WTC11 (cell line): ENCODE measurements at regions not wholly inside any gene's neighbourhood (a gene's known extent, or its start where the extent isn't known, plus 50 kb on each side); places are given as distances from the start of the nearest gene placed in this dataset.

Experiments
- ATAC-seq: fragments of 200-7000 bp; cut with Tn5 transposase; 2 replicates; pipeline ENCODE4 v1.10.0; 2021; ENCODE audit warnings: mild to moderate bottlenecking, moderate library complexity
- CTCF ChIA-PET: fragments of 300-600 bp; sonication (Branson Sonifier 250); formaldehyde crosslinking; loops from one replicate; lab custom pipeline; 2021; ENCODE audit warnings: antibody characterized with exemption; lab: Charles Lee
- POLR2A ChIA-PET: fragments of 350-600 bp; sonication (Branson Sonifier 250); formaldehyde crosslinking; loops from one replicate; lab custom pipeline; 2021; ENCODE audit warnings: antibody characterized with exemption; lab: Charles Lee
- DNase-seq: peaks from one replicate; pipeline ENCODE4 v3.0.0; 2021; ENCODE audit warnings: low spot score
- H3K27ac Mint-ChIP-seq: 2 replicates; pipeline ENCODE4 v1.8.0; 2021; ENCODE audit warnings: mixed read lengths
- H3K27me3 Mint-ChIP-seq: 2 replicates; pipeline ENCODE4 v1.8.0; 2021; ENCODE audit warnings: low read depth, mild to moderate bottlenecking, moderate library complexity, mixed read lengths
- H3K36me3 Mint-ChIP-seq: 2 replicates; pipeline ENCODE4 v1.8.0; 2021; ENCODE audit warnings: mixed read lengths
- H3K4me1 Mint-ChIP-seq: 2 replicates; pipeline ENCODE4 v1.8.0; 2022; ENCODE audit warnings: mixed read lengths
- H3K4me3 Mint-ChIP-seq: 2 replicates; pipeline ENCODE4 v1.8.0; 2021; ENCODE audit warnings: mild to moderate bottlenecking, moderate library complexity, mixed read lengths
- H3K9me3 Mint-ChIP-seq: 2 replicates; pipeline ENCODE4 v1.8.0; 2021; ENCODE audit warnings: mixed read lengths
- ARID4B ChIP-seq: sonication (generic); formaldehyde crosslinking; IDR thresholded peaks from 2 replicates; pipeline ENCODE4 v1.8.0; 2023; ENCODE audit warnings: missing genetic modification reagents, mild to moderate bottlenecking, borderline replicate concordance
- ATF1 ChIP-seq: sonication (generic); formaldehyde crosslinking; IDR thresholded peaks from 2 replicates; pipeline ENCODE4 v1.8.1; 2023; ENCODE audit warnings: mild to moderate bottlenecking, moderate library complexity, missing genetic modification reagents
- CDX4 ChIP-seq: fragments of 250-450 bp; sonication (Bioruptor Pico); IDR thresholded peaks from 2 replicates; pipeline ENCODE4 v1.9.0; 2021; ENCODE audit warnings: moderate library complexity, mild to moderate bottlenecking, inconsistent platforms, borderline replicate concordance
- CREB1 ChIP-seq: sonication (generic); formaldehyde crosslinking; IDR thresholded peaks from 2 replicates; pipeline ENCODE4 v1.8.0; 2023; ENCODE audit warnings: mild to moderate bottlenecking, missing genetic modification reagents
- CREM ChIP-seq: sonication (generic); formaldehyde crosslinking; IDR thresholded peaks from 2 replicates; pipeline ENCODE4 v1.8.1; 2022; ENCODE audit warnings: mild to moderate bottlenecking, missing genetic modification reagents, moderate library complexity
- CTCF ChIP-seq: fragments of 200-600 bp; IDR thresholded peaks from 2 replicates; pipeline ENCODE4 v1.8.0; 2022; ENCODE audit warnings: antibody characterized with exemption
- ESRRA ChIP-seq: sonication (generic); formaldehyde crosslinking; IDR thresholded peaks from 2 replicates; pipeline ENCODE4 v1.8.1; 2022; ENCODE audit warnings: mild to moderate bottlenecking, missing genetic modification reagents, borderline replicate concordance
- GTF2I ChIP-seq: fragments of 250-450 bp; sonication (Bioruptor Pico); conservative IDR thresholded peaks from 2 replicates; pipeline ENCODE4 v1.4.0; 2021; ENCODE audit warnings: mild to moderate bottlenecking
- HMGXB4 ChIP-seq: sonication (generic); formaldehyde crosslinking; IDR thresholded peaks from 2 replicates; pipeline ENCODE4 v1.8.1; 2023; ENCODE audit warnings: mild to moderate bottlenecking, moderate library complexity, missing genetic modification reagents
- MXD4 ChIP-seq: fragments of 250-450 bp; sonication (Bioruptor Pico); IDR thresholded peaks from 2 replicates; pipeline ENCODE4 v1.8.0; 2021; ENCODE audit warnings: mild to moderate bottlenecking, moderate library complexity, borderline replicate concordance
- NR3C1 ChIP-seq: sonication (generic); formaldehyde crosslinking; conservative IDR thresholded peaks from 2 replicates; pipeline ENCODE4 v1.8.1; 2023; ENCODE audit warnings: low read depth, mild to moderate bottlenecking, missing genetic modification reagents
- SMAD3 ChIP-seq: sonication (generic); formaldehyde crosslinking; IDR thresholded peaks from 2 replicates; pipeline ENCODE4 v1.8.0; 2022; ENCODE audit warnings: missing genetic modification reagents, mild to moderate bottlenecking, borderline replicate concordance
- SOX15 ChIP-seq: fragments of 250-450 bp; sonication (Bioruptor Pico); IDR thresholded peaks from 2 replicates; pipeline ENCODE4 v1.9.0; 2021; ENCODE audit warnings: mild to moderate bottlenecking
- SP1 ChIP-seq: sonication (generic); formaldehyde crosslinking; conservative IDR thresholded peaks from 2 replicates; pipeline ENCODE4 v1.8.1; 2022; ENCODE audit warnings: missing genetic modification reagents
- TEAD1 ChIP-seq: sonication (generic); formaldehyde crosslinking; IDR thresholded peaks from 2 replicates; pipeline ENCODE4 v1.8.0; 2022; ENCODE audit warnings: mild to moderate bottlenecking, missing genetic modification reagents
- ZNF219 ChIP-seq: sonication (generic); formaldehyde crosslinking; IDR thresholded peaks from 2 replicates; pipeline ENCODE4 v1.8.0; 2023; ENCODE audit warnings: missing genetic modification reagents, mild to moderate bottlenecking, borderline replicate concordance
- ZNF317 ChIP-seq: sonication (generic); formaldehyde crosslinking; IDR thresholded peaks from 2 replicates; pipeline ENCODE4 v1.8.1; 2023; ENCODE audit warnings: low read depth, mild to moderate bottlenecking, moderate library complexity, missing genetic modification reagents, borderline replicate concordance
- ZNF425 ChIP-seq: fragments of 250-450 bp; sonication (Bioruptor Pico); conservative IDR thresholded peaks from 2 replicates; pipeline ENCODE4 v1.9.0; 2021; ENCODE audit warnings: mild to moderate bottlenecking
- ZNF671 ChIP-seq: fragments of 250-450 bp; sonication (Bioruptor Pico); IDR thresholded peaks from 2 replicates; pipeline ENCODE4 v1.8.0; 2021; ENCODE audit warnings: mild to moderate bottlenecking

GRCh38 chr5:60299944-60300343 lies 400.0 kb downstream of the DEPDC1B start:
- Mint-ChIP-seq H3K36me3 (peaks cover 4% of the 10 kb centered on the region; the same call in 1 of the 2 replicates), H3K27me3 (no peaks in the 10 kb centered on the region), H3K9me3 (peaks cover 16% of the 10 kb centered on the region), H3K4me3 (no peak overlapping the region), H3K27ac (no peak overlapping the region), H3K4me1 (no peaks in the 10 kb centered on the region)
- TF ChIP-seq ZNF317 (CRISPR knock-in tag) (no peak), MXD4 (CRISPR knock-in tag) (no peak), SOX15 (CRISPR knock-in tag) (no peak)
- ATAC-seq (no peak), DNase-seq (no peak)
- ChIA-PET POLR2A (no interaction called here), CTCF (no interaction called here)

GRCh38 chr5:60297658-60298057 lies 402.3 kb downstream of the DEPDC1B start:
- TF ChIP-seq SOX15 (CRISPR knock-in tag): no peak
- TF ChIP-seq CDX4: no peak
- TF ChIP-seq HMGXB4: no peak
- no peak for TF ChIP-seq CREM (CRISPR knock-in tag)
- TF ChIP-seq ESRRA (CRISPR knock-in tag): no peak
- no peak for TF ChIP-seq ATF1 (CRISPR knock-in tag)
- no peak for TF ChIP-seq ZNF219 (CRISPR knock-in tag)
- TF ChIP-seq SMAD3: no peak
- no peak for TF ChIP-seq MXD4 (CRISPR knock-in tag)
- no peak for TF ChIP-seq CREB1 (CRISPR knock-in tag)
- no peak for TF ChIP-seq TEAD1 (CRISPR knock-in tag)
- no peak for TF ChIP-seq ZNF425 (CRISPR knock-in tag)
- TF ChIP-seq GTF2I: no peak
- TF ChIP-seq NR3C1 (CRISPR knock-in tag): no peak
- no peak for TF ChIP-seq ZNF671
- no peak for TF ChIP-seq CTCF
- TF ChIP-seq ARID4B (CRISPR knock-in tag): no peak
- TF ChIP-seq SP1 (CRISPR knock-in tag): no peak
- ATAC-seq (no peak), DNase-seq (no peak)
- Mint-ChIP-seq H3K9me3 (peaks cover 10% of the 10 kb centered on the region), H3K36me3 (no peaks in the 10 kb centered on the region), H3K4me1 (no peaks in the 10 kb centered on the region), H3K27me3 (no peaks in the 10 kb centered on the region), H3K4me3 (no peak overlapping the region), H3K27ac (no peak overlapping the region)
- ChIA-PET POLR2A (no interaction called here), CTCF (no interaction called here)
